HCEC 1CT (cell line): ENCODE measurements at regions not wholly inside any gene's neighbourhood (a gene's known extent, or its start where the extent isn't known, plus 50 kb on each side); places are given as distances from the start of the nearest gene placed in this dataset.

Source experiments
- DNase-seq: peaks from one replicate; pipeline ENCODE4 v3.0.0-alpha.2; 2017

DNA sequence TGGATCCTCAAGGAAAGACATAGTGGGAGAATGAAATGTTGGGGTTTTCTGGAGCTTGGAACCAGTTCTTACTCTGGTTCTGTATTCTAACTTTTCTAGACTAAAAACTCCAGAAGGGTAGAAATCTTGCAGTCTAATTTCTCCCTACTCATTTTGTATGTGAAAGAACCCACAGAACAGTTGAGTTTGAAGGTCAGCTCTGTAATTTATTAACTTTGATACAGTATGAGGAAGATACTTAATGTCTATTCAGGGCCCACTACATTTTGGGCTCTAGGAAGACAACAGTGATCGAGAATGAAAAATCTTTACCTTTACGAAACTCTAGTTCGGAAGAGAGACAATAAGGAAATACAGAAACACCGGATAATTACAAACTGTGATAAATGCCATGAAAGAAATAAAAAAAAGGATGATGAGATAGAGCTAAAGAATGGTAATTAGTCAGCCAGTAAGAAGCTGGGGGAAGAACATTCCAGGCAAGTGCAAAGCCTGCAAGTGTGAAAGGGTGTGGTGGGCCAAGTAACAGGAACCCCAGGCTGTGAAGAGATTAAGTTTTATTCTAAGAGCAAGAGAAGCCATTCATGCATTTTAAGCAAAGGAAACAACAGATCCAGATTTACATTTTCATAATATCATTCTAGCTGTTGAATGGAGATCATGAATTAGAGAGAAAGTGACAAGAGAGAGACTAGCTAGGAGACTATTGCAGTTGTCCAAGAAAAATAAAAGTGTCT is 159.9 kb upstream of the HMCN1 start:
- no peak for DNase-seq

GRCh38 chr1:185573677-185574076 is 160.5 kb upstream of the HMCN1 start:
- no peak for DNase-seq

DNA sequence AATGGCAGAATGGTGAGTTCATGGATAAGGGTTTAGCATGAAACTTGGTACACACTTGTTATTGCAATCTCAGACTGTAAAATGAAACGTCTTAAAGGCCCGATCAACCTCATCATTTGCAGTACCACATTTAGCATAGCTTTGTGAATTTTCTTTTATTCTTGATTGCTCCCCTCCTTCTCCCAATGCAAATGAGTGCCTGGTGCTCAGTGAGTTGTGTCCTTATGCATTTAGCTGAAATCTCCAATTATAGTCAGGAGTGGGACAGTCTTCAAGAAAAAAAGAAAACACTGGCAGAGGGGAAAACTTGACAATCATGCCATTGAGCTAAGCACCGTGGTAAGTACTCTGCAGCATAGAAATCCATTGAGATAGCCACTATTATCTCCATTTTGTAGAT is 161.0 kb upstream of the HMCN1 start:
- DNase-seq: no peak

DNA sequence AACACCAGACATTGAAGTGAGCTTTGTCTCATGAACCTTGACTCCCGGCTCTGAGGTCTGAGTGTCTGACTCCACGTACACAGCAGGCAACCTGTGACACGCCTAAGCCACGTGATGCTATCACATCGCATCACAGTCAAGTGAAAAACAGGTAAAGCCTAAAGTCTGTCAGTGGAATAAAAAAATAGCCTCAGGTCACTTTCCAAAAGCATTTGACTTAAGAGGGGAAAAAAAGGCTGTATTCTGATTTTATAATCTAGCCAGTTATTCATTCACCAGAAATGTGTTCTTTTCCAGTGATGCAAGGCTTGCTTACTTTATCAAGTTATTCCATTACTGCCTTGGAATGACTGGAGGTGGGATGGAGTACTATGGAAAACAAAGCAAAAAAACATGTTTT is 163.2 kb upstream of the HMCN1 start:
- DNase-seq: no peak

GRCh38 chr1:185568155-185569123 is 165.8 kb upstream of the HMCN1 start:
- DNase-seq: no peak

- DNase-seq: no peak
Measured at GRCh38 chr1:185567440-185567839, 166.8 kb upstream of the HMCN1 start.

DNA sequence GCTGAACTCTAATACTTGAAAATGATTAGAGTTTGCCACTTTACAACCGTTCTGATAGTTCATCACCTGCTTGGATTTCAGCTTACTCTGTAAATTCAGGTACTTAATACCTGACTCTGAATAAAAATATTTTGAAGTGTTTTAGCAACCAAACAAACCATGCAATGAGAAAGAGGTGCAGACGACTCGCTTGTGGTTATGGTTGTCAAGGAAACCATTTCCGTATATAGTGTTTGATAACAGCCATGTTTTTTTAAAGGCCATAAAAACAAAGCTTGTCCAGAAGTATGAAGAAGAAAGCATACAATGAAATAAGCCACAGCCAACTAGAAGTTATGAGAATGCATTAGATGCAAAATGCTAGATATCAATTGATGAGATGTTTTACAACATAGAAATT is 167.2 kb upstream of the HMCN1 start:
- DNase-seq: no peak

DNA sequence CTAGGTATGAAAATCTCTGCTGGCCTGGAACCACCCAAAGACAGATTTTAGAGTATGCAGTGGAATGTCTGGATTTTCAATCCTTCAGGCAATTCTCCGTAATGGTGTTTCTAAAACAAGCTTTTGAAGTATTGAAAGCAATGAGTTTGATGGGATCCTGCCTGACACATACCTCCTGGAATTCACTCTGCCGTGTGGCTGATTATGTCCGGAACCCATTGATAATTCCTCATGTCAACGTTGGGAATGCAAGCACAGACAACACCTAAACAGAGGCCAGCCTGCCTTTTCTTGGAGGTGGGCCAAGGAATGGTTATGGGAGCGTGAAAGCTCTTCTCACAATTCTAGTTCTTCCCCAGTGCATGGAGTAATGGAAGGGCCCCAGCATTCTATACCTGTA is 168.9 kb upstream of the HMCN1 start:
- DNase-seq: no peak

DNA sequence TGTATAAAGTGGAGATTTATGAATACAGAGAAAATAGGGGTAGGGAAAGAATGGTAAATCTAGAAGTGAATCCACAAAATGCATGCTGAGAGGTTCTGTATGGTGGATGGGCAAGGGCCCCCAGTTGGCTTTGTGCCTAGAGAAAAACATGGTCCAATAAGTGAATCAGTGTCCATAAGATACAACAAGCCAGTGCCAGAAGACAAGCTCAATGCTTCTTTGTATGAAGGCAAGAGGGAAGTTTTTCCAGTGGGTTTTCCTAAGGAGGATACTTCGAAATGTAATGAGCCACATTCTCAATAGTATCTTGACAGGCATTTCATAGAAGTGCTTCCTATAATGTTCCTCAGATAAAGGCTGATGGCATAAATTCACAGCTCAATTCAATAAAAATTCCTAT is 169.4 kb upstream of the HMCN1 start:
- DNase-seq: no peak

DNA sequence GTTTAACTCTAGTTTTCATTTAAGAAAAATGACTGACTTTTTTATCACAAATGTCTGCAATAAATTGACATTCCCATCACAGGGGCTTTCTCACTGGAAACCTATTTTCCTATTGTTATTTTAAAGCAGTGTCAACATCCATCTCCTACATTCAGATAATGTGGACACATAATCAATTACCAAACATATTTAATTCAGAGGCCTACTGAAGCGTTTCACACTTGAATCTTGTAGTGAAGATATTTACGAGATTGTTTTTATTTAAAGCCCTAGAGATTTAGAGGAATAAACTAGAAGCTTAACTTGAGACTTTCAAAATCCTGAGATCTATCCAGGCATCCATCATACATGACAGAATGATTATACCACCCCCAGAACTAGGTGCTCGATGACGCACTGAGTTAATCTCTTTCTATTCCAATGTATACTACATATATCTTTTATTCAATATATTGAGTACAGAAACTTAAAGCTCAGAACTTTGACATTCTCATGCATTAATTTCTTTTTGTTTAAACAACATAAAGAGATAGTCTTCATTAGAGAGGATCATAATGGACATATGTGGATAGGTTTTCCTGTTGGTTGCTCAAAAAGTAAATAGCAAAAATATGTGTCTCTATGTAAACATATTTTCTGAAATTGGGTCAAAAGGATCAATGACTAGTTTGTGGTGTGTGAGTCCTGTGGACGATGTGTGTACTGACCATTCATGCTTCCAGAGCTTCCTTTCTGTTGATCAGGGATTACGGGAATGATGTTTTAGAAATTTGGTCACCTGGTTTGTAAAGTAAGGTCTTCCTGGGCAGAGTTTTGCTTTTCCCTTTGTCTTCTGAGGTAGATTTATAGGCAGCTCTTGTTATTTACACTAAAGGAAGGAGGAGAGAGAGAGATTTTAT is 171.5 kb upstream of the HMCN1 start:
- DNase-seq: no peak

- no peak for DNase-seq
Measured at GRCh38 chr1:185561629-185562028, 172.6 kb upstream of the HMCN1 start.

DNA sequence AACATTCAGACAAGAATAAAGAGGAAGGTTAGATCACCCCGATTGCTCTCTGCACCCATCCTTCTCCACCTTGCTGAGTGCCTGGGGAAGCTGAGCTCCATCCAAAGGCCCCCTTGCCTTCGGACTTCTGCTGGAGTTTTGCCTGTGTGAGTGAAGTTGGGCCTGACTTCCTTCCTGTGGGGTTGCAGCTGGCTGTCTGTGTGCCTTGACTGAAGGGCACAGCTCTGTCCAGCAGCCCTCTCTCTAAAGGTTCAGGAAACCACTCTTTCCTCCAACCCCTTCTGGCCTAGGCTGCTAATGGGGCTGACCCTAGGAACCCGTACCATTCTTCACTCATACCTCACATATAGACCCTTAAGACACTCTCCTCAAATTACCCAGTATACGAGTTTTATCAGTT is 173.4 kb upstream of the HMCN1 start:
- DNase-seq: no peak

DNA sequence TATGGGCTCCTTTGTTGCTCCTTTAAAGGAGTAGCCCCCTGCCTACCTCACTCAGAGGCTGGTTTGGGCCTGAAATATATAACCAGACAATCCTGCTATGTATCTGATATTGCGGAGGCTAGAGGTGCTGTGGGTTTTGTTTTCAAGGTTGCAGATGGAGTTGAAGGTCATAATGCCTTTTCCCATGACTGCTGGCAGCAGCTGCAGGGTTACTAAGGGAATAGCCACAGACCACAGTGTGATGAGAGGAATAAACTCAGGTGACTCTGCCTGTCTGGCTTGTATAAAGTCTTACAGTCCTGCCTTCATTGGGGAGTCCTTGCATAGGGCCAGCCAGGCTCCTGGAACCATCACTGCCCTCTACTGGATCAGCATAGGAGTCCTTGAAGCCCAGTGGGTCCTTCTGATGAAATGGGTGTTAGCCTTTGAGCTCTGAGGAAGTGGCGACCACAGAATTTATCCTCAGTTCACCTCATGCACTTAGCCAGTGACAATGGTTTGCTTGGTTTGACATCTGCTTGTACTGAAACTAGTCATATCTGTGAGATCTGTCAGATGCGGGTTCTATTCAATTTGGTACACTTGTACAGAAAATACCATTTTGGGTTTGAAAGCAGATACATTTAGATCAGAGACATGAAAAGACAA is 174.4 kb upstream of the HMCN1 start:
- DNase-seq: peak; percentile 22

DNA sequence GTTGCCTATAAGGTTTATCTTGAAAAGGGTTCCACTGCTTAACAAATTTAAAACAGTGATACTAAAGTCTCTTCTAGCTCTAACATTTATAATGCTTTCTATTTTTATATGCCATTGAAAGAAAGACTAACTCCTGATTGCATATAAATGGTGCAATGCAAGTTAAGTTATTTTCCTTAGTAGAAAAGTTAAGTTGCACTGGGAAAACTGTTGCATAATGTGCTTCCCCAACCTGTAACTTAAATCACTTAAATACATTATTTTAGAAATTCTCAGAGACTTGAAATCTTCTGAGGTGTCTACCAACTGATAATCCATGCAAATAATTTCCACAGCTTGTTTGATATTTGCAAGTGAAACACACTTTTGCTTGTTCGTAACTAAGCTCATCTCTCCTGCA is 175.0 kb upstream of the HMCN1 start:
- DNase-seq: no peak

- DNase-seq: no peak
Measured at GRCh38 chr1:185556561-185556960, 177.6 kb upstream of the HMCN1 start.

DNA sequence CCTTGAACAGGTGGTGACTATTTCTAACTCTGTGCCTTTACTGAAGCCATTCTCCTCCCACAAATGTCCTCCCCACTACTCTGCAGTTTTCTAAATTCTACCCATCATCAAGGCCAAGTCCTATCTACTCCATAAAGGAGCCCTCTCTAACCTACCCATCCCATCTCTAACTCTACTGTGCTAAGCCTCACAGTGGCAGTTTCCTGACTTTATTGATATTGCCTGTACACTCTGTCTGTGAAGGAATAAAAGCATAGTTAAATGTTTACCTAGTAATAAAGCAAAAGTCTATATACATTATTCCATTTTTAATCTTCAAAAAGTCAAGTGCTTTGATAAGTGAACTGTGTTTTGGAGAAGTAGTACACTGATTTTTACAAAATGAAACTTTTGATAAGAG is 178.4 kb upstream of the HMCN1 start:
- DNase-seq: no peak

GRCh38 chr1:185551008-185551407 is 183.2 kb upstream of the HMCN1 start:
- no peak for DNase-seq

DNA sequence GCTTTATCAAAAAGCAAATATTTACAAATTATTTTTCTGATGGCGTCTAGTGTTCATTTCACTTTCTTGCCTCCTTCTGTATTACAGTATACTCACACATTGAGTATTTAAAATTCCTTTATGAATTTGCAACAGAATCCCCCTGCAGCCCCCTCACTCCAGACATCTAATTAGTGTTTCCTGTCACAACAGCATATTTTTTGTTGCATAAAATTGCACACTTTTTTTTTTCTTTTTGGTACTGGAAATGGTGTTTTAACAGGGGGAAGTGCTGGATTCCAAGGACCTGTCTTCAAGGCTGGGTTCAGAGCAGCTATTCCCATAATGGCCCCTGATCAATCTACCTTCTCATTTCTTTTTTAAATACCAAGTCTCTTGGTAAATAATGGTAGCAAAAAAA is 184.3 kb upstream of the HMCN1 start:
- no peak for DNase-seq

DNA sequence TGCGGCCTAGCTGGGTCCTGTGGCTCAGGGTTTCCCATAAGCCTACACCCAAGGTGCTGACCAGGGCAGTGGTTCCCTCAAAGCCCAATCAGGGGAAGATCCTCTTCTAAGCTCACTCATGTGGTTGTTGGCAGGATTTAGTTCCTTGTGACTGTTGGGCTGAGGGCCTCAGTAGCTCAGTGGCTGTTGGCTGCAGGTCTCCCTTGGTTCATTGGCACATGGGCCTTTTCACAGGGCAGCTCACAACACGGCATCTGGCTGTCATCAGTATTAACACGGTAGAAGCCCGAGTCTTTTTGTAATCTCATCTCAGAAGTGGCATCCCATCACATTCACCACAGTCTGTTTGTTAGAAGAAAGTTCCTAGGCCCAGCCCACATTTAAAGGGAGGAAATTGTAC is 188.2 kb upstream of the HMCN1 start:
- DNase-seq: no peak

GRCh38 chr1:185541871-185542301 is 192.3 kb upstream of the HMCN1 start:
- peak; percentile 7 for DNase-seq

- DNase-seq: no peak
Measured at GRCh38 chr1:185540295-185540694, 193.9 kb upstream of the HMCN1 start.

DNA sequence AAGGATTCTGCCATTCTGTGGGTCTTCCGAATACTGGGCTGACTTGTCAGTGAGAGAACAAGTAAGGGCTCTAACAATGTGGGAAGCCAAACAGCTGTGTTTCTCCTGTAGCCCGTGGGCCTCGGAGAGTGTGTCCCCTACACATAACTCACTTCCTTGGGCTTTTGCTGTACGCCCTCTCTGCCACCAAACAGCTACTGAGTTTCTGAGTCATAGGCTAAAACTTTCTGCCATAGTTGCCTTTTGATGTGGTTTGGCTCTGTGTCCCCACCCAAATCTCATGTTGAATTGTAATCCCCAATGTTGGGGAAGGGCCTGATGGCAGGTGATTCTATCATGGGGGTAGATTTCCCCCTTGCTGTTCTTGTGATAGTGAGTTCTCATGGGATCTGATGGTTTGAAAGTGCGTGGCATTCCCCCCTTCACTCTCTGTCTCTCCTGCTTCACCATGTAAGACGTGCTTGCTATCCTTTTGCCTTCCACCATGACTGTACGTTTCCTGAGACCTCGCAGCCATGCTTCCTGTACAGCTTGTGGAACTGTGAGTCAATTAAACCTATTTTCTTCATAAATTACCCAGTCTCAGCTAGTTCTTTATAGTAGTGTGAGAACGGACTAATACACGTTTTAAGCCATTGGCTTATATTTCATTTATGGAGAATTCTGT is 194.8 kb upstream of the HMCN1 start:
- DNase-seq: no peak
